Stimulated activated CD8-positive, alpha-beta memory T cell treated with anti-CD3 and anti-CD28 coated beads, Interleukin-2, amount 100 ng/mL, for 1 hour (primary cell): ENCODE measurements at regions not wholly inside any gene's neighbourhood (a gene's known extent, or its start where the extent isn't known, plus 50 kb on each side); places are given as distances from the start of the nearest gene placed in this dataset.
"Not testable (repeated sequence)": the region's sequence is repeated elsewhere in the genome, so short reads cannot be mapped to it uniquely, and the experiment has no call there.

ENCODE experiments used
- DNase-seq, 2 donors: peaks; one replicate each; pipeline ENCODE4 v3.0.0-alpha.2; 2020; ENCODE audit warnings: low read depth in 2 of 2

GRCh38 chrX:9267415-9267814 is 197.4 kb upstream of the TBL1X start:
- DNase-seq: no peak

GRCh38 chrX:9269134-9269533 is 195.7 kb upstream of the TBL1X start:
- no peak for DNase-seq

GRCh38 chrX:9271789-9272525 is 192.9 kb upstream of the TBL1X start:
- no peak for DNase-seq

- no peak for DNase-seq
Observed at GRCh38 chrX:9273744-9274143, 191.1 kb upstream of the TBL1X start.

GRCh38 chrX:9278475-9279233 is 186.2 kb upstream of the TBL1X start:
- DNase-seq: no peak

GRCh38 chrX:9279234-9279544 is 185.7 kb upstream of the TBL1X start:
- DNase-seq: no peak

- no peak for DNase-seq
Observed at GRCh38 chrX:9280831-9281230, 184.0 kb upstream of the TBL1X start.

GRCh38 chrX:9282325-9282724 is 182.5 kb upstream of the TBL1X start:
- no peak for DNase-seq

- no peak for DNase-seq
Observed at GRCh38 chrX:9285342-9285771, 179.5 kb upstream of the TBL1X start.

GRCh38 chrX:9286234-9286633 is 178.6 kb upstream of the TBL1X start:
- no peak for DNase-seq

- DNase-seq: no peak
Observed at GRCh38 chrX:9291629-9292028, 173.2 kb upstream of the TBL1X start.

- no peak for DNase-seq
Observed at GRCh38 chrX:9293051-9293496, 171.8 kb upstream of the TBL1X start.

GRCh38 chrX:9293903-9294302 is 171.0 kb upstream of the TBL1X start:
- no peak for DNase-seq

GRCh38 chrX:9295551-9295950 is 169.3 kb upstream of the TBL1X start:
- DNase-seq: no peak

- no peak for DNase-seq
Observed at GRCh38 chrX:9298221-9298620, 166.6 kb upstream of the TBL1X start.

- not testable (repeated sequence) for DNase-seq
Observed at GRCh38 chrX:9299681-9300080, 165.2 kb upstream of the TBL1X start.

GRCh38 chrX:9301836-9302235 is 163.0 kb upstream of the TBL1X start:
- DNase-seq: no peak

GRCh38 chrX:9302381-9302780 is 162.5 kb upstream of the TBL1X start:
- no peak for DNase-seq

- DNase-seq: no peak
Observed at GRCh38 chrX:9308426-9308825, 156.4 kb upstream of the TBL1X start.

GRCh38 chrX:9310616-9311015 is 154.2 kb upstream of the TBL1X start:
- no peak for DNase-seq

GRCh38 chrX:9311421-9312160 is 153.3 kb upstream of the TBL1X start:
- DNase-seq: no peak
